Omental fat pad (tissue), 3 donors: ENCODE measurements at regions not wholly inside any gene's neighbourhood (a gene's known extent, or its start where the extent isn't known, plus 50 kb on each side); places are given as distances from the start of the nearest gene placed in this dataset.

Experiments
- ATAC-seq: fragments of 150-250 bp; one replicate; pipeline ENCODE4 v1.9.1; 2016; ENCODE audit warnings: mild to moderate bottlenecking, moderate library complexity; ENCODE audit not compliant: low FRiP score
- DNase-seq: peaks from one replicate; pipeline ENCODE4 v3.0.0-alpha.2; 2019; ENCODE audit warnings: low spot score
- TF ChIP-seq, protein P1 (sequence below), 3 donors: fragments of 450-650 bp; IDR thresholded peaks; one replicate each; pipeline ENCODE4 v1.5.1; 2016 to 2017; ENCODE audit warnings: antibody characterized with exemption in 3 of 3, mild to moderate bottlenecking in 3 of 3, moderate library complexity in 2 of 3

DNA sequence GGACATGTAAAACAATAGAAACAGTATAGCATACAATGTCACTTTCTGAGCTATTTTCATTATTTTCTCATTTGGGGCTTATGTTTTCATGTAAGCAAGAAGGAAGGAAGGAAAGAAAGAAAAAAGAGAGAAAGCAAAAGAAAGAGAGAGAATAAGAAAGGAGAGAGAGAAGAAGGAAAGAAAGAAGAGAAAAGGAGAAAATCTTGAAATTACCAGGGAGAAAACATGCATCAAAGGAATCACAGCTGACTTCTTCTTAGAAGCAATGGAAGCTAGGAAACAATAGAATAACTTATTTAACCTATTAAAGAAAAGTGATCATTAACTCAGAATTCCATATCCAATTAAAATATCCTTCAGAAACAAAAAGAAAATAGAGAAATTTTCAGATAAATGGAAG is 471.5 kb downstream of the OCA2 start:
- DNase-seq (no peak), ATAC-seq (no peak)
- TF ChIP-seq, protein P1, sequence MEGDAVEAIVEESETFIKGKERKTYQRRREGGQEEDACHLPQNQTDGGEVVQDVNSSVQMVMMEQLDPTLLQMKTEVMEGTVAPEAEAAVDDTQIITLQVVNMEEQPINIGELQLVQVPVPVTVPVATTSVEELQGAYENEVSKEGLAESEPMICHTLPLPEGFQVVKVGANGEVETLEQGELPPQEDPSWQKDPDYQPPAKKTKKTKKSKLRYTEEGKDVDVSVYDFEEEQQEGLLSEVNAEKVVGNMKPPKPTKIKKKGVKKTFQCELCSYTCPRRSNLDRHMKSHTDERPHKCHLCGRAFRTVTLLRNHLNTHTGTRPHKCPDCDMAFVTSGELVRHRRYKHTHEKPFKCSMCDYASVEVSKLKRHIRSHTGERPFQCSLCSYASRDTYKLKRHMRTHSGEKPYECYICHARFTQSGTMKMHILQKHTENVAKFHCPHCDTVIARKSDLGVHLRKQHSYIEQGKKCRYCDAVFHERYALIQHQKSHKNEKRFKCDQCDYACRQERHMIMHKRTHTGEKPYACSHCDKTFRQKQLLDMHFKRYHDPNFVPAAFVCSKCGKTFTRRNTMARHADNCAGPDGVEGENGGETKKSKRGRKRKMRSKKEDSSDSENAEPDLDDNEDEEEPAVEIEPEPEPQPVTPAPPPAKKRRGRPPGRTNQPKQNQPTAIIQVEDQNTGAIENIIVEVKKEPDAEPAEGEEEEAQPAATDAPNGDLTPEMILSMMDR (IDR thresholded peaks at IDR 0.05) = no peak

DNA sequence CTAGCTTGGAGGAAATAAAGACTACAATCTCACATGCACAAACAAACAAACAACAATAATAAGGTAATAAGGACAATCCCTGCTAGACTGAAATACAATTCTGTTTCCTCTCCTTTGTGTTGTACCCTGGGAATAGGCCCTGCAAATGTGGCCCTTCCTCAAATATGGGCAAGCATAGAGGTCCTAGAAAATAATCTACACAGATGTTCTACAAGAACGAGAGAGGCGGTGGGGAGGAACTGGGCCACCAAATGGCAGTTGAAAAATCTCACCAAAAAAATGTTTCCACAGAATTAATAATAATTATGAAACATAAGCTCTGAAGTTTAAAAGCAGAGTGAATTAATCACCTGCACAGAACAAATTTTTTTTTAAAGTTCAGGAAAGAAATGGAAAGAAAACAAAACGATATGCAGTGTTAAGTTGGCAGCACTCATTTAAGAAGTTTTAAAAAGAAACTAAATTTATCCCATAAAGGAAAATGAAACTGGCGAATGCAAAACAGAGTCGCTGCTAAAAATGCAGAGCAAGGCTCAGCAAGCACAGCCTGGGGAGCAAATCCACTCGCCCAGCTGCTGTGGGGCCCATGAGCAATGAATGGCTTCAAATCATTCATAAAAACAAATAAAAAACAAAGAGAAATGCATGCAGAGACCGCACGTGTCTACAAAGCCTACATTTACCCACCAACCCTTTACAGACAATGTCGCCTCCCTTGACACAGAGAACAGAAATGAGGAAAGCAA is 475.4 kb downstream of the OCA2 start:
- no peak for DNase-seq
- TF ChIP-seq, protein P1 (IDR thresholded peaks at IDR 0.05) = no peak
- ATAC-seq = no peak

DNA sequence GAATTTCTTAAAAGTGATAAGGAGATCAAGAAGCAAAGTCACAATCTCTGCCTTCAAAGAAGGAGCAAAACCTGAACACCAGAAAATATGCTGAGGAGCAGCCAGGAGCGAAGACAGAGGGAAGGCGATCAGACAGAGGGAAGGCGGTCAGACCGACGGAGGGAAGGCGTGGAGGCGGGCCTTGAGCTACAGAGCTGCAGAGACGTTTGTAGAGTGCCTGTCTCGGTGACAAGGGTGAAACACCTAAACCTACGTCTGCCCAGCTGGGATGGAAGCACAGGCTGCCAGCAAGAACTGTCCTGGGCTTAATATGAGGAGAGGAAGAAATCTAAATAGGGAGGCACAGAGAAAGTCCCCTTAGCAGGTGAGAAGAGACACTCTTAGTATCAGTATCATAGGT is 476.0 kb downstream of the OCA2 start:
- TF ChIP-seq, protein P1 (IDR thresholded peaks at IDR 0.05) = no peak
- DNase-seq (no peak), ATAC-seq (no peak)

DNA sequence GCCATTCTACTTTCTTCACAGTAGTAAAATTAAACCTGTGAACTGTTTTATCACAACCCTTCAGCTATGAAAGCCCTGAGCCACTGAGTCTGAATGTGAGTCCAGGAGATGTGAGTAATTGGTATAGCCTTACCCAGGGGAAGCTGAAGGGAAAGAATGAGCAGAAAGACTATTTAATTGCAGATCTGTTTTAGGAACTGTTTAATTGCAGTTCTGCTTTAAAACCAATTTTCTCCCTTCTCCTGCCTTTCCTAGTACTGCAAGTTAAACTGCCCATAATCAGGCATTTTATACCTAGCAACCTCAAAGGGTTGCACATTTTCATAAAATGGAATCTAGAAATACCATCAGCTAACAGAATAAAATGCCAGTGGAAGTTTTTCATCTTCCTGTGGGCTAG is 476.7 kb downstream of the OCA2 start:
- TF ChIP-seq, protein P1 (IDR thresholded peaks at IDR 0.05) = no peak
- ATAC-seq = no peak
- DNase-seq = no peak

DNA sequence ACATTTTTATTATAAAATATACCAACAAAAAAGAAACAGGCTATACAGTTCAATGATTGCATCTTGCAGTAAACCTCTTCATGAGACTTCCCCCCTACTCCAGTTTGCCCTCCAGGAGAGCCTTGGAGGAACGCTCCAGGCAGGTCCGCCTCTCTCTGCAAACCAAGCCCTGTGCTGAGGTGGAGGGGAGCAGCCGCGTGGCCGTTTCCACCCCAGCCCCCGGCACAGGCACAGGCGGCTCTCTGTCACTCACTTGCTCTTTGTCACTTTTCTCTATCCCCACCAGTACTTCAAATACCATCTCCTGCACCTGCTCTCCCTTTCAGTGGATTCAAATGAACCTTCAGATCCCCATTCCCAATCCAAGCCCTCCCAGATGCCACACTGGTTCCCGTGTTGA is 479.9 kb downstream of the OCA2 start:
- DNase-seq = no peak
- TF ChIP-seq, protein P1 (IDR thresholded peaks at IDR 0.05) = no peak
- ATAC-seq = no peak

DNA sequence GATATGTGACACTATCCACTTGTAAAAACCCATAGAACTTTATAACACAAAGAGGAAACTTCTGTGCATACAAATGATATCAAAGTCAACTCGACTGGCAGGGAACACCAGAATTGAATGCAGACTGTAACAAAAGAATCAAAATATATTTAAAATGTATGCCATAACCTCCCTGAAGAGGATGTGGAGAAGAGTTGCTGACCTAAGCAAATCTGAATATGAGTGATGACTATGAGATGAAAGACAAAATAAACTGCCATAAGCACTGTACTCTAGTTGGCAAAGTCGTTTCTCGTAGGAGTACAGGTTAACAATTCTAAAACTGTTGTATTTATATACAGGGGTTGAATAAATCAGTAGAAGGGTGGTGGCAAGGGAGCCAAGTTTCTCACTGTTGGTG is 482.1 kb downstream of the OCA2 start:
- no peak for DNase-seq
- no peak for ATAC-seq
- TF ChIP-seq, protein P1 (IDR thresholded peaks at IDR 0.05) = no peak

DNA sequence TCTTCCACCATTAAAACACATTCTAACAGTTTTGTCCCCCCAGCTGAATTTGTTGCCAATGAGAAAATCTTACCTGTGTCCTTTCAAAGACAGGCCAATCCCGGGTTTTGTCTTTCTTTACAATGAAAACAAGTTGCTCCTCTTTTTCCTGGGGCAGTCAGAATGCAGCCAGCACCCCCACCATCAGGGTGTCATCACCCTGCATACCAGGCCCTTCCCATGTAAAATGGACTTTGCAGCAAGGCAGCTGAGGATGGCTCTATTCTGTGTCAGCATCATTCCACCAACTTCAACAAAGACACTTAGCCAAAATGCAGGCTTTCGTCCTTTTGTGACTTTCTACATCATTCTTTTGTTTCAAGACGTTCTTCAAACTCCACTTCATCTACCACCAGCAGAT is 490.9 kb downstream of the OCA2 start:
- ATAC-seq = no peak
- DNase-seq = no peak
- TF ChIP-seq, protein P1 (IDR thresholded peaks at IDR 0.05) = no peak
